SK-N-MC (cell line): ENCODE measurements at regions not wholly inside any gene's neighbourhood (a gene's known extent, or its start where the extent isn't known, plus 50 kb on each side); places are given as distances from the start of the nearest gene placed in this dataset.

Experiments used
- EZH2 ChIP-seq: fragments of 200-600 bp; sonication (generic); IDR thresholded peaks from one replicate; pipeline ENCODE4 v1.6.1; 2017; ENCODE audit warnings: antibody characterized with exemption
- FOXP2 ChIP-seq: optimal IDR thresholded peaks from 2 replicates; pipeline ENCODE3; 2011; ENCODE audit warnings: mild to moderate bottlenecking, moderate library complexity; ENCODE audit not compliant: insufficient read depth; ENCODE audit errors: extremely low read length, control extremely low read depth
- POLR2AphosphoS5 ChIP-seq: IDR thresholded peaks from 2 replicates; pipeline ENCODE4 v1.6.1; 2012; ENCODE audit warnings: mild to moderate bottlenecking, low read depth, low read length, borderline replicate concordance

DNA sequence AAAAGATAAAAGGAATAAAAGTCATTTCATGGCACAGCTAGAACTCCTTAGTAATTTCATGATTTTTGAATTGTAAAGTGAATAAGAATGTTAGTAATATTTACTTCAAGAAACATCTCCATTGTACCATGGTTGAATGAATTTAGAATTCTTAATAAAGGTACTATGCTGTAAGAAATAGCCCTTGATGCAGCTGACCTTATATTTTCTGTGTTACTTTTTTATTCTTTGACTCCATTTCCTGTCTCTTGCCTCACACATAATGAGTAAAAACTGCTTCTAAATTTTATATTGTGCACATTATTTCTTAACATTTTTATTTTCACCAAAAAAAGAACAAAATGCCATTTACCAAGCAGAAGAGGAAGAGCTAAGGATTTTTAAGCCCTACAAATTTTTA, 81.9 kb upstream of the PDHA2 start:
- no peak for TF ChIP-seq FOXP2
- TF ChIP-seq EZH2: no peak
- no peak; the same call in 1 of the 2 replicates for TF ChIP-seq POLR2AphosphoS5
